HL-60 (cell line): ENCODE measurements at regions not wholly inside any gene's neighbourhood (a gene's known extent, or its start where the extent isn't known, plus 50 kb on each side); places are given as distances from the start of the nearest gene placed in this dataset.

Experiments used
- CTCF ChIP-seq: IDR thresholded peaks from one replicate; pipeline ENCODE4 v1.5.1; 2011; ENCODE audit warnings: low read length, control low read depth, inconsistent platforms; ENCODE audit not compliant: insufficient read depth
- GABPA ChIP-seq: IDR thresholded peaks from 2 replicates; pipeline ENCODE4 v1.6.1; 2012; ENCODE audit warnings: low read depth
- POLR2AphosphoS5 ChIP-seq: IDR thresholded peaks from 2 replicates; pipeline ENCODE4 v1.6.1; 2012; ENCODE audit warnings: low read depth

GRCh38 chr14:66389481-66389880 lies 96.7 kb upstream of the CCDC196 start:
- no peak for TF ChIP-seq CTCF
- no peak for TF ChIP-seq POLR2AphosphoS5
- TF ChIP-seq GABPA, result no peak
